HG02884 (cell line): ENCODE measurements at regions not wholly inside any gene's neighbourhood (a gene's known extent, or its start where the extent isn't known, plus 50 kb on each side); places are given as distances from the start of the nearest gene placed in this dataset.

ENCODE experiments used
- ATAC-seq: cut with Tn5 transposase; IDR thresholded peaks from one replicate; pipeline ENCODE4 v1.9.1; 2021; ENCODE audit warnings: mild to moderate bottlenecking, moderate library complexity; ENCODE audit not compliant: unreplicated experiment

DNA sequence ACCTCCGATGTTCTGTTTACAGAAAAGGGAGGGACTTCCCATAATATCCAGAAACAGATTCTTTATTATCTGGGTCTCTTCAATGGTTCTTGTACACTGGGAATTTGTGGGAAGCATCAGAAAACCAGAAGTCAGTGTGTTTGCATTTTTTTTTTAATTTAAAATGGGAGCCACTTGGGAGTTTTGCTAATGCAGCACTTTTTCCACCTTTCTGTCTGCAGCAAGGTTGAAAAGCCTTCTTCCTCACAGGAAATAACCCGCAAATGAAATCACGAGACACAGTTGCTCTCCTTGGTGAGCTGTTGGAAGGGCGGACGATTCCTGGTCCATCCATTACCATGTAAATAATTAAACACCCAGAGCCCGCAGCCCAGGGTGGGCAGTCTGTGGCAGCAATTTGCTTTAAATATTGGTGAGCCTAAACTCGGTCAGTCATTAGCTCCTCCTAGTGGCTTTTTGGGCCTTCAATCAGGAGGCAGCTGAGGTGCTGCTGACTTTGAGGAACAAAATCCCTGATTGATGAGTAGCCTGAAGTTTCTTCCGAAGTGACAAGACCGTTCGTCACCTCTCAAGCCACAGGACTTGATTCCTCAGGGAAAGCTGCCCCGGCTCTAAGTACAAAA, 471.5 kb downstream of the EPHA4 start:
- no peak for ATAC-seq

DNA sequence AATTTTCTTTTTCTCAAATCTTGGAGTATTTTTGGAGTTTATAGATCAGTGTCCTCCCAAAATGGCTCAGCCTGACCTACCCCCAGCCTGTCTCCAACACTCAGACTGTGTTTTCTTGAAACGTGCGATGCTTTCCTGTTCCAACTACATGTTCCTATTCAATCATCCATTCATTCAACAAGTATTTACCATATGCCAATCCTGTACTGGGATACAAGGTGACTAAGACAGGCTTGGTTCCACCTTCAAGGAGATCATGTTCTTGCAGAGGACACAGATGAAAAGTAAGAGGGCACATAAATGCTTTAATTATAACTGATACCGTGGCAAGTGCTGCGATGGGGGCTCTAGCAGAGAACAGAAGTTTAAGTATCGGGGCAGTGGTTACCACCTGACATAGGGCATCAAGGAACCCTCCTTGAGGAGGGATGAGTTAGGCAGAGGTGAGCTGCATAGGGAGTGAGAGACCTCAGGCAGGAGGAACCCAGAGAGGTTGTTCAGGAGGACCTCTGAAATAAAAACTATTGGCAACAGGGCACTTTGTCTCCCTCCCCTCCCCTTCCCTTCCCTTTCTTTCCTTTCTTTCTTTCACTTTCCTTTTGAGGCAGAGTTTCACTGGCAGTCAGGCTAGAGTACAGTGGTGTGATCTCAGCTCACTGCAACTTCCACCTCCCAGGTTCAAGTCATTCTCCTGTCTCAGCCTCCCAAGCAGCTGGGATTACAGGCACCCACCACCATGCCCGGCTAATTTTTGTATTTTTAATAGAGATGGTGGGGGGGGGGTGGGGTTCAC, 469.0 kb downstream of the EPHA4 start:
- ATAC-seq = peak; percentile 58

DNA sequence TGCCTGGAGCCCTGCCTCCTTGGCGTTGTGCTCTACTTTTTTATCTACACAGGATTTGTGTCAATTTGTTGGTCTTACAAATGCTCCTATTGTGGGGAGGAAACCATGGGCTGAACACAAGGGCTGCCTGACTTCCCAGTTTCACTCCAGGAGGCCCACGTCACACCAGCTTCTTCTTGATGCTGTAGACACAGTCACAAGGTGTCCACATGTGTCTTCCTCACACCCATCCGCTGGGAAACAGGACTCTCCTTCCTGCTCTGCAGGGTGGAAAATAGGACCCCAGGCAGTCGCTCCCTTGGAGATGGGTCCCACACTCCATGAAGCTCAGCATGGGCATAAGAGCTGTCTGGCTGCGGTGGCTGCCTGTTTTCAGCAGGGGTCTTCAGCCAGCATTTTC, 468.2 kb downstream of the EPHA4 start:
- ATAC-seq = no peak

DNA sequence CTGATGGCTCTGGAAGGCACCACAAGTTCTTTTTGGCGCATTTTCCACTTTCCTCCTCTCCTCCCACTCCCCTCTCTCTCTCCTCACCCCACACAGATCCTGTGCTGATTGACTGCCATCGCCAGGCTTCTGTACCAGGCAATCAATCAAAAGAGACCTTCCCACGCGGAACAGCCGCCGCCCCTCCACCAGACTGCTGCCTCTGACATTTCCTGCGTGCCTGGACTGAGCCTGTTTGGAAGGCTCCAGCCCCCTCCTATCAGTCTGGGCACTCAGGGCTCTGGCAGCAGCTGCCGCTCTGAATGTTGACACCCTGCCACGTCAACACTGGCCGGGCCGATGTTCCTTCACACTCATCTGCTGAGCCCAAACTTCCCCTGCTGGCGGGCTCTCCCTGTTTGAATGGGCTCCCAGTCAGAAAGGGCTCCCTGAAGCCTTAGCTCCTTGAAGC, 467.7 kb downstream of the EPHA4 start:
- peak; percentile 56 for ATAC-seq

DNA sequence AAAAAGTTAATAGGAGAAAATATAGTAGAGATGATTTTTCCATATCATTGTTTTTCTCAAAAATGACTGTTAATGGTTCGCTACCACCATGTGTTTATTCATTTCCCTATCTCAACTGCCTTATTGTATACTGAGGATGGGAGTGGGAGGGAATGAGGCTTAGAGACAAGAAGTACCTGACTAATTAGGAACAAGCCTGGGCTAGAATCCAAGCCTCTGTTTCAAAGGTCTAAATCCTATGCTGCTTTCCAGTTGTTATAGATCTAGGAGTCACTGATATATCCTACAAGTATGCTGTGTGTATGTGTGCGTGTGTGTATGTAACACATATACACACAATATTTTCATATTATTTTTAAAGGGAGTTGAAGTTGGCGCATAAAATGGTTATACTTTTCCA, 465.9 kb downstream of the EPHA4 start:
- no peak for ATAC-seq

DNA sequence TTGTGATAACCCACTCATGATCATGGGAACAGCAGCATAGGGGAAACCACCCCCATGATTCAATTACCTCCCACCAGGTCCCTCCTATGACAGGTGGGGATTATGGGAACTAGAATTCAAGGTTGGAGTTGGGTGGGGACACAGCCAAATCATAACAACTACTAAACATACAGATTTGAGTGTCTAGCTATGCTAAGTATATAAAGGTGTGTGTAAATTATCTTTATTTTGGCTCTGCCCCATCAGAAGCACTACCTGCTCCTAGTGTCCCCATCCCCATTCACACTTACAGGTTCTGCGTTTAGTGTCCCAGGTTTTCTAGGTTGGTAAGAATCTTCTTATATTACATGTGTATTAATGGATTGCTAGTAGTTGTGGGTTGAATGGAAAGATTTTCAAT, 464.7 kb downstream of the EPHA4 start:
- no peak for ATAC-seq

DNA sequence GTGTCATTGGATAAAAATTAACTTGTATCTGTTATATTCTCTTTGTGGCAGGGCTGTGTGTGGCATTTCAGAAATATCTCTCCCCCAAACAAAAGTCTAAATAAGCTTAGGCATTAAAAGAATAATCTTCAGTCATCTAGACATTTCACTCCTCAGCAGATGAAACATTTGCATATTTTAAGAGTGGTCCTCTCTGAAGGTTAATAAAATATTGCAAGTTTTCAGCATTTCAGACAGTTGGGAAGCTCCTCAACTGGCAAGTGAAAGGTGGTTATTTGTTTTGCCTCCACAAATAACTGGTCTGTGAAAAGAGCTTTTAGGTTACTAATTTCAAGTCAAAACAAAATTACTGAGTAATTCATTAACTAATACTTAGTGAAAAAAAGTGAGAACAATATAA, 462.6 kb downstream of the EPHA4 start:
- ATAC-seq = no peak

DNA sequence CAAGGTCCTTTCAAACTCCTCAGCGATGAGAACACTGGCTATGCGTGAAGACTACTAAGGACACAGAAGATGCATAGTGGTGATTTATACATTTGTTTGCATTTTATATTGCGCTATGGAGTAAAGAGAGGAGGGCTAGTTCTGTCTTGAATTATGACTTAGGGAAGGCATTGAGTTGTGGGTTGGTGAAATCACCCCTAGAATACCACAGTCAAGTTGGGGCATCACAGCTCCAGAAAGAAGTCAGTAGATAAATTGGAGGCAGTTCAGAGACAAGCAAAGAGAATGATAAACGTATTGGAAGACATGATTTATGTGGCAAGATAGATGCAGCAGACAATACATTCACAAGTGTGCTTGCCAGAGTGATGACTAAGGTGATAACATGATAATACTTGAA, 460.4 kb downstream of the EPHA4 start:
- no peak for ATAC-seq

DNA sequence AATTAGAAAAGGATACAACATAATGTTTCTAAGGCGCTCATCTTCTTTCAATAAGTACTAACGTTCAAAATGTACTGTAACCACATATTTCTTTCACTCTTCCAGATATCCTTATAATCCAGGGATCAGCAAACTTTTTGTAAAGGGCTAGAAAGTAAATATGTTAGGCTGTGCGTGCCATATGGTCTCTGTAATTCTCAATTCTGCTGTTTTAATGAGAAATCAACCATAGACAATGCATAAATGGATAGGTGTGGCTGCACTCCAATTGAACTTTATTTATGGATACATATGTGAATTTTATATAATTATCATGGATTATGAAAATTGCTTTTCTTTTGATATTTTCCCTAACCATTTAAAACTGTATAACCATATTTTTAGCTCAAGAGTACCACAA, 459.4 kb downstream of the EPHA4 start:
- no peak for ATAC-seq

DNA sequence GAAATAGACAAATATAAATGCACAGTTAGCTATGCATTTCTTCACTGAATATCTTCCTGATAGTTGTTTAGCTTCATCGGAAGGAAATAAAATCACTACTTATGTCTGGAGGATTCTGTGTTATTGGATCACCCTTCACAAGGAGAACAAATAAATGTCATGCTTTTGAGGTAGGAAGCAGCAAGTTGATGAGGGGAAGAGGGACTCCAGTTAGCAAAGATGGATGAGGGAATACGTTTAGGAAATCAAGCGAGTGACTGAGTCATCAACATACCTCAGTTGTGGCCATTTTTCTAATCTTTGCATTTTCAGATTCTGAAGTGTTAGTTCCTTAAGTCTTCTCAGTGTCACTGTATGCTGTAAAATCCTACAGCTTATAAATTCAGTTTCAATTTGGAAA, 456.2 kb downstream of the EPHA4 start:
- no peak for ATAC-seq

DNA sequence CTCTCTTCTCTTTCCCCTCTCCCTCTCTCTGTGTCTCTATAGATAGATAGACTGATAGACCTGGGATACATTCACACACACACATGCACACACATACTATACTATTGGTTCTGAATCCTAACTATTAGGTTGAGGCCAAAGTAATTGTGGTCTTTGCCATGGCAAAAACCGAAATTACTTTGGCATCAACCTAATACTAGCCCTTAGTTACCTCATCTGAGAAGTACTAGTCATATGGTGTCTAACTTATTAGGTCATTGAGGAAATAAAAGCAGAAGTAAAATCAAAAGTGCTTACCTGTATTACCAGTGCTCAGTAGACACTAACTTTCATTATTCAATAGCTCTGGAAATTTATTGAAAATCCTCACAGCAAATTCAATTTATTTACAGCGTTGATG, 451.5 kb downstream of the EPHA4 start:
- no peak for ATAC-seq

DNA sequence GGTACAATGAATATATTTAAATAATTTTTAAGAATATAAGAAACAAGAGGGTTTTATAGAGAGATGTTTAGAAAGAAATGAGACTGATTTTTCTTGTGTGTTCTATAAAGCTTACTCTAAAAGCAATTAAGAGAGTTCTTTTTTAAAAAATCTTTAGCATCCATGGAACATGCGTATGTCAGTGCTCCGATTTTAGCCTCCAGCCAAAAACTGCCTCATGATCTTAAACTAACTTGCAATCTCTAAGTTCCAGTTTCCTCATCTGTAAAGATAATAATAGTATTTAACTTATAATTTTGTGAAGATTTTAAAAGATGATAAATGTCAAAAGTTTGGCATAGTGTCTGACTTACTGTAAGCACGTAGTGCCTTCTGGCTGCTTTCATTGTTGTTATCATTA, 448.7 kb downstream of the EPHA4 start:
- ATAC-seq = no peak

DNA sequence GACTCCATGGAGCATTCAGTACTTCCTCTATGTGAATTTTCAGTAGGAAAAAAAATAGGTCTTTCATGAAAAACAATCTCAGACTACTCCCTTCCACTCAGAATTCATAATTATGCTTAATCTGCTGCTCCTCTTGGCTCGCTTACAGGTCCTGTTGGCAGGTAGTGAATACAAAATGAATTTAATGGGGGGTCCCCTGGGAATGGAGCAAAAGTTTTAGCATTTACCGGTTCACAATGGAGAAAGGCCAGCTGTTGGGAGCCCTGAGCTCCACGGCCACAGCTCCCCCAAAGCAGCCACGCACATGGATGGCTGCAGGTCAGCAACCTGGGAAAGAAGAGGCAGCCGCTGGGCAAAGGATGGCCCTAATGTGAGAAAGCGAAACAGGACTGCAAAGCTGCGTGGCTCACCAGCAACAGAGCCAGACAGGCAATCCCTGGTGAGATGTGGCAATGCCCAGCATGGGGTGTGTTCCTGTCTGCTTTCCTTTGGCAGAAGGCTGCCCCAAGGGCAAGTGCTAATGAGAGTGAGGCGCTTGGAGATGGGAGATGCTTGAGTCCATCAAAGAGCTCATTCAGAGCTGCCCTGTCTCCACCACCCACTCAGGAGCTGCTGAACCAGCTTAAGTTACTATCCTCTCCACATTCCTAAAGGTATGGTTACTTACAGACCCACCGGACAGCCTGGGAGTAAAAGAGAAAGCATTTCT, 447.4 kb downstream of the EPHA4 start:
- ATAC-seq = no peak

DNA sequence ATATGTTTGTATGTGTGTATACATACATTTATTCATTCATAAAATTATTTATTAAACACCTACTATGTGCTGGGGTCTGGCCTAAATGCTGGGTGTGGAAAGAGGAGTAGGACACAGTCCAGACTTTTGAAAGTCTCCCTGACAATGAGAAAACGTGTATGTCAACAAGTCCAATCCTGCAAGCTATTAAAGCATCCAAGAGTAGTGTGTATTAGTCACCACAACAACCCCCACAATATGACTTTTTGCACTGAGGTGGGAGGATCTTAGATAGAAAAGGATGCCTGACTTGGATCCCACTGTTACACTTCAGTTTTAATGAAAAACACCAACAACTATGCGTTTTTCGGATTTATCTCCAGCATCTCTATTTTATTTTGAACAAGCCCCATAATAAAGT, 446.4 kb downstream of the EPHA4 start:
- ATAC-seq = no peak

DNA sequence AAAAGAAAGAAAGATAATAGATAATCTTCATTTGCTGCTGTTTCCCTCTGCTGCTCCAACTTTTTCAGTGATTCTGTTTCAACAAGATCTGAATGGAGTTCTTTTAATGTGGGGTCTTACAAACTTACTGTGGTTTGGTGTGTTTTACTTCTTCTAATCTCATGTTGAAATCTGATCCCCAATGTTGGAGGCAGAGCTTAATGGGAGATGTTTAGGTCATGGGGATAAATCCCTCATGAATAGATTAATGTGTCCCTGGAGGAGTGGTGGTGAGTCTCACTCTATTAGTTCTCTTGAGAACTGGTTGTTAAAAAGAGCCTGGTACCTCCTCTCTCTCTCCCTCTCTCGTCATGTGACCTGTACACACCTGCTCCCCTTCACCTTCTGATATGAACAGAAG, 442.4 kb downstream of the EPHA4 start:
- ATAC-seq = no peak

DNA sequence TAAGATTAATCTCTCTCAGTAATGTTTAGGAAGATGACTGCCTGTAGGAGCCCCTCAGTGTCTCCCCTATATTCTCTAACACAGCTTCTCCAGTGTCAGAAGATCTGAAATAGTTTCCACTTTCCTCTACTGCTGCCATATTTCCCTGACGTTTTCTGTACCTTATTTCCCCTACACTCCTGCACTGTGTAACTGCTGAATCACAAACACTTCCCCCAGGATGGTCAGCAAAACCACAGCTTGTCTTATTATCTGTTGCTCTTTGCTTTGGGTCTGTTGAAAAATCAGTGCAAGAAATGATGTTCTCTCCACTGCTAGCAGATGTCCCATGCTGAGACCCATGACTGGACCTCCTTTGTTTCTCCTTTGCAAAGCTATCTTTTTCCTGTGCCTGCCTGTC, 441.7 kb downstream of the EPHA4 start:
- ATAC-seq = no peak

DNA sequence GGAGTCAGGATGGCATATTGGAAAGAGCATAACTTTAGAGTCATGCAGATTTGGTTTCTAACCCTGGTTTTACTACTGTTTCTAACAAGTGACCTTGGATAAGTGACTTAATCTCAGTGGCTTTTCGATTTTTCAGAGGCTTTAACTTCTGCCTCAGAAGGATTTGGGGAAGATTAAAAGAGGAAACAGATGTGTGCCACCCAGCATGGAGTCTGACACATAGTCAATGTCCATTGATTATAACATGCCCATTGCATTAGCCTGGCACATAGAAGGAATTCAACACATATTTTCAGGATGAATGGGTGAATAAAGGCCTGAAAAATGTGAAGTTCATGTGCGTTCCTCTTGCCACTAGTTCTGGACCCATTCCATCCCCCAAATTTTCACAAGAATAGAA, 438.2 kb downstream of the EPHA4 start:
- ATAC-seq = no peak

DNA sequence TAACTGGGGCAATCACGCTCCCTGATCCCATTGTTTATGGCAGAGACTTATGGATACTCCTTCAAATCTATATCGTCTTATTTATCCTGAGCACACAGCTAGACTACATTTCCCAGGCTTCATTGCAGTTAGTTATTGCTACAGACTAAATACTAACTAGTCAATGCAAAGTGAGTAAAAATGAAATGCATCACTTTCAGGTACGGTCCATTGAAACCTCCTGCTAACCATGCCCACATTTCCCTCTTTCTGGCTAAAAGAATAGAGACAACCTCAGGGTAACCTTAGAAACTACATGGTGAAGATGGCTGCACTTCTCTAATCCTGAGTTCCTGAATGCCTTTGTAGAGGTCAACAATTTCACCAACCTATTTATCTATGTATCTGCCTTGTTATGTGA, 437.4 kb downstream of the EPHA4 start:
- ATAC-seq = no peak

DNA sequence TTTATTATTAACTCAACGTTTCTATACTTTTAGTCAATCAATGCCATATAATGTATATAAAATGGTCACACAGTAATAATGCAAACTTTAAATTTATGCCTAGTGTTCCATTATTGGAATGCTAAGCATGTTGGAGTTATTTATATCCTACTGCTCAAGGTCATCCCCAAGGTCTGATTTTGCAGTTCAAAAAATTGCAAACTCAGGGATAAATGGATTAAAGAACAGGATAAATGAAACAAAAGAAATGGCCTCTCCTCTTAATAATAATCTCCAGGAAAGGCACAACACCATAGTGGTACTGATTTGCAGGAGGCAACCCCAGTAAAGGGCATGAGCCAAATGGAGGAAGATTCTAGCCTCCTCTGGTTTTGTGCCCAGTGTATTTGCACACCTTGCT, 436.4 kb downstream of the EPHA4 start:
- no peak for ATAC-seq

DNA sequence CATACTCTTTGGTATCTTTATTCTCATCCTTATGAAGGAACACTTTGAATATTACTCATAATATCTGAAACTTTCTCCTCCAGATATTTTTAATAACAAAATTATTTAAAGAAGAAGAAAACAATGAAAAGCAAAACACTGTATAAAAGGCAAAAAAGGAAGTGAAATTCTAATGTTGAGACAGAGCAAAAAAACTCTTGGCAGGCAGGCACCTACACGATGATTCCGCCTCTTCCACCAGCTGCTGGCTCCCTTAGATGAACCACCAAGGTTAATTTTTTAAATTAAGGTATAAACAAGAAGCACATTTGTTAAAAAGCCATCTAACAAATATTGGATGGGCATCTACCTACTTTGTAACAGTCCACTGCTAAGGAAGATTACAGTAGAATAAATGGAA, 434.7 kb downstream of the EPHA4 start:
- ATAC-seq = no peak

DNA sequence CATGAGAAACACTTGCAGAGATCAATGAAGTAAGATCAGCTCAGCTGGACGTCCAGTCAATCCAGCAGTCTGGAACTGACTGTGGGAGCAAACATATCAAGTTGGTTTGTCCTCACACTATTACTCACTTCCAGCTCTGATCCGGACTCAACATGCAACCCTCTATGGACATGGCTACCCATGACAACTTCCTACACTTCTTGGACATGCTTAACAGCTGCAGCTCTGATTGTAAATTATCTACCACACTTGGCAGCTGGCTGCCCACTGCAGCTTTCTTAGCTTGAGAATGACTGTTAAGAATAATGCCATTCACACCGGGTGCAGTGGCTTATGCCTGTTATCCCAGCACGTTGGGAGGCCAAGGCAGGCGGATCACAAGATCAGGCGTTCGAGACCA, 429.8 kb downstream of the EPHA4 start:
- ATAC-seq = no peak

DNA sequence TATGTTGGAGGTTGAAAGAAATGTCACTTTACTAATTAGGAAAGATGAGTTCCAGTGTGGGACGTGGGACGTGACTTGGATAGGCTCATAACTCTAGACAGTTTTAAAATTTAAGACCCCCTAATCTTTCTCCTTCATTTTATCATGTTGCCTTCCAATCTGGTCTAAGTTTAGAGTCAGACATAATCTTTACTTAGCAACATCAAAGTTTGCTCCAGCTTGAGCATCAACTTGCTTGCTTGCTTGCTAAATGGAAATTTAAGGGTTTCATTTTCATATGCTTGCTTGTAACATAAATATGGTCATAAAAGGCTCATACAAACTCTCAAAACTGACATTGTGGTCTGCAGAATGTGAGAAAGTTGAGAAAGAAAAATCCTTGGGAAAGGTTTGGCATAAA, 428.9 kb downstream of the EPHA4 start:
- ATAC-seq = no peak
